Neuron (in vitro differentiated cells): ENCODE measurements at regions not wholly inside any gene's neighbourhood (a gene's known extent, or its start where the extent isn't known, plus 50 kb on each side); places are given as distances from the start of the nearest gene placed in this dataset.

Experiments used
- H2AFZ ChIP-seq: one replicate; pipeline ENCODE4 v1.6.1; 2013; ENCODE audit warnings: low read depth, mild to moderate bottlenecking, inconsistent platforms, low read length, moderate library complexity
- H3K27me3 ChIP-seq: one replicate; pipeline ENCODE4 v1.6.1; 2013; ENCODE audit warnings: low read length; ENCODE audit not compliant: insufficient read depth
- H3K36me3 ChIP-seq: one replicate; pipeline ENCODE4 v1.6.1; 2013; ENCODE audit warnings: low read length; ENCODE audit not compliant: insufficient read depth
- H3K4me1 ChIP-seq: one replicate; pipeline ENCODE4 v1.6.1; 2013; ENCODE audit warnings: low read length; ENCODE audit not compliant: insufficient read depth
- H3K4me3 ChIP-seq: 2 replicates; pipeline ENCODE4 v1.5.1; 2013; ENCODE audit warnings: mild to moderate bottlenecking, low read length, moderate library complexity
- H3K9me3 ChIP-seq: one replicate; pipeline ENCODE4 v1.6.1; 2013; ENCODE audit warnings: low read length

DNA sequence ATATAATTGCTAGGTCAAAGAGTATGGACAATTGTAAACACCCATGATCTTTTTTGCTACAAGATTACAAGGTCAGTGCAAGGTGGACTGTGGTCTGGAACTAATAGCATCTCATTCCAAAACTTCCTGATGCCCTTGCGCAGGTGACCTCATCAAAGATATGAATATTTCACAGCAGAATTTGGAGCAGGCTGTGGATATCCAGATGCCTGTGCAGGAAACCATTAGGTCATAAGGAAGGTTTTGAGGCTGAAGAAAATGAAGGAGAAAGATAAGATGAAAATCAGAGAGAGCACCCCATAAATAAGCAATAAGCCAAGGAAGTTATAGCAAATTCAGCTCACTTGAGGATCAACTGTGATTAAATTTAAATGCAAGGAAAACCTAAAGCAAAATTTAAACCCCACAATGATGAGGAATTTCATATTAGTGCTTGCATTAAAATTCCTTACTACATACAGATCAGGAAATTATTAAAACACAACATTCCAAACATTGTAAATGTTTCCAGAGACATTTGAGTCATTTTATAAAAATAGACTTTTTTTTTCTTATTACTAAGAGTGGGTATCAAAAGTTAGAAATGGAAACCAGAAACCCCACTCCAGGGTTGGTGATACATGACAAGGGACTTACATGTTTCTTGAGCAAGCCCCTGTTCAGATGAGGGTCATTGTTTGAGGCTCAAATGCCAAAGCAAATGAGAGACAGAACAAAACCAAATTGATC is 100.7 kb upstream of the FAM9C start:
- Histone ChIP-seq H3K36me3 (no peaks in the 10 kb centered on the region), H3K27me3 (no peaks in the 10 kb centered on the region), H3K4me3 (no peak overlapping the region), H3K4me1 (no peaks in the 10 kb centered on the region), H3K9me3 (peaks cover 5% of the 10 kb centered on the region), H2AFZ (no peak overlapping the region)

DNA sequence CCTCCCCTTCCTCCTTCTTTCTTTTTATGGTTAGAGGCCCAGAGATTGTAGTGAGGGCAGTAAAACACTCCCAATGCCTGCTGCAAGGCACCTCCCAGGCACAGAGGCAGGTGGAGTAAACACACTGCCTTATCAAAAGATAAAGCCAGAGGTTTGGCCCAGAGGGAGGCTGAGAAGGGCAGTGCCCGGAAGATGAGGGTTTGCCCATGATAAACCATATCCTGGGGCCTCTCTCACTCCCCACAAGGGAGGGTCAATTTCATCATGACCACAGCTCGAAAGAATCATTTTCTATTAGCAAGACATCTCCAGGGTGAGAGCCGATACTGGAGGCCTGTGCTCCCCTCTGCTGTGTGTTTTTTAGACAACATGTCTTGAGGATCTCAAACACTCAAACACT is 98.5 kb upstream of the FAM9C start:
- no peak overlapping the region for H2AFZ ChIP-seq
- no peaks in the 10 kb centered on the region for H3K4me1 ChIP-seq
- no peaks in the 10 kb centered on the region for H3K27me3 ChIP-seq
- H3K9me3 ChIP-seq, result peaks cover 8% of the 10 kb centered on the region
- no peak overlapping the region for H3K4me3 ChIP-seq
- no peaks in the 10 kb centered on the region for H3K36me3 ChIP-seq

DNA sequence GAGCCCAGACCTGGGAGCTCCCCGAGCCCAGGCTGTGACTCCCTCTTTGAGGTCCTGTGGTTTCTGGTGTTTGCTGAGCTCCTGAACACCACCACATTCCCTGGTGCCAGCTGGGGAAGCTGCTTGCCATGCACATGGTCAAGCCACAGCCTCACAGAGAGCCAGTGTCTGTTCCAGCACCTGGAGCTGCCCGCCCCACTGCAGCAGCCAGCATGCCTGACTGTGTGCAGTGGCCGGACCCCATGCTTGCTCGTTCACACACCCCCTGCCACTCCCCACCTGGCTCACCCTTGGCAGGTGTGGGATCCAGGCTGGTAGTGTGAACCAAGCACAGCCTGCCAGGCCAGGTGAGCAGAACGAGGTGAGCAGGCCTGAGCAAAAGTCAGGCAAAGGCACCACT is 95.6 kb upstream of the FAM9C start:
- H3K27me3 ChIP-seq, result no peaks in the 10 kb centered on the region
- no peaks in the 10 kb centered on the region for H3K36me3 ChIP-seq
- H3K4me1 ChIP-seq, result no peaks in the 10 kb centered on the region
- H2AFZ ChIP-seq, result no peak overlapping the region
- H3K9me3 ChIP-seq, result peaks cover 3% of the 10 kb centered on the region
- H3K4me3 ChIP-seq, result no peak overlapping the region

DNA sequence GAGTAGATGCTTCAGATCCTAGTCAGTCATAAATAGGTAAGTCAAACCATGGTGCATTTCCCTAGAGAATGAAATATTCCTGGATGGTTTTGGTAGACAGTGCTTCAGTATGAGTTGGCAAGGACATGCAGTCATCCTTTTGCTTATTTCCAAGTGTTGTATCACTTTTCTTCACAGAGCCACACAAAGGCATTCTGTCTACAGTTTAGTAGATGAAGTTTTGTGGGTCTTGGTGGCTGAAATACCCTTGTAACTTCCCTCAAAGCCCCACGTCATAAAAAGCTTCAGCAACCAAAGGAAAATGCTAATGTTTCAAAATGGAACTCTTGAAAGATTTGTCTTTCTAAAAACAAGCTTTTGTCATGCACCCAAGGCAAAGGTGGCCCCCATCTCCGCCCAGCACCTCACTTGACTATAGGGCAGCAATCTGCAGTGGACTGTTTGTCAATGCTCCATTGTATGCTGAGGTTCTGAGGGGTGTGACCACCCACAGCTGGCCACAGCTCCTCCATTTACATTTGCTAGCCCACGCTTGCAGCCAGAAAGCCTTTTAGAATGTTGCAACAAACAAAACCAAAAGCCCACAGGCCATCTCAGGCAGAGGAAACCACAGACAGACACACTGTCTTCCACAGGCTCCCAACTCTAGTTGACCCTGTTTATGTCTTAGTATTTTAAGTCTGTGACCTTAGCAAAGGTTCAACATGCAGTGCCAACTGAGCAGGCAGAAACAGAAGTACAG is 87.1 kb upstream of the FAM9C start:
- H3K4me1 ChIP-seq, result peaks cover 3% of the 10 kb centered on the region
- no peaks in the 10 kb centered on the region for H3K36me3 ChIP-seq
- H3K9me3 ChIP-seq, result no peaks in the 10 kb centered on the region
- no peak overlapping the region for H2AFZ ChIP-seq
- no peak overlapping the region for H3K4me3 ChIP-seq
- H3K27me3 ChIP-seq, result no peaks in the 10 kb centered on the region

DNA sequence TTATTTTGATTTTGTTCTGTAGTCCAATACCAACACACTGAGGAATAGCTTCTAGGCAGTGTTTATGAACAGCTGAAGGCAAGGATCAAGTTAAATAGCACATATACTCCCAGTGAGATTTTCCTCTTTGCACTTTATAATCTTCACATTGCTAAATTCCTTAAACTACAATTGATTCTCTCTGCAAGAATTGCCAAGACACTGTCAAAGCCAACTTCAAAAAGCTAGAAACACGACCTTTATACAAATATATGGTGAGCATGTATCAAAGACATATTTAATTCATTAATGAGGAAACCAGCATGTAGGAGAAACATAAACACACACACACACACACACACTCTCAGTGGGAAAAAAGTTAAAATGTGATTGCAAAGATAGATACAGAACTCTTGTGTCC is 86.4 kb upstream of the FAM9C start:
- Histone ChIP-seq H2AFZ (no peak overlapping the region), H3K4me3 (no peak overlapping the region), H3K27me3 (no peaks in the 10 kb centered on the region), H3K4me1 (peaks cover 3% of the 10 kb centered on the region), H3K36me3 (no peaks in the 10 kb centered on the region), H3K9me3 (no peaks in the 10 kb centered on the region)

DNA sequence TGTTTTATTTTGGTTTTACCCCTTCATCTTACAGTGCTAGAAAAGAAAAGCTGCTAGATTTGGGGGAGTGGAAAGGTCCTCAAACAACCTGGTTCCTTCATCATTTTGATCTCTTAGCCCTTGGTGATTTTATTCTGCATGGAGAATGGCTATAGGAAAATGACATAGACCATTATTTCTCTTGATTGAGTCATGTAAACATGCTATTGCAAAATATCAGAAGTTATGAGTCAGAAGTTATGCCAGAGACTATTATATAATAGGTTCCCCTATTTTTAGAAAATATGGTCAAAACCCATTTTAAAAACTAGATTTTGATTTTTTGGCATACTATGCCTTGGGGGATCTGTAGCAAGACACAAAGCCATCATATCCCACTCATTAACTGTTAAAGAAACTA is 83.7 kb upstream of the FAM9C start:
- no peaks in the 10 kb centered on the region for H3K9me3 ChIP-seq
- H3K4me1 ChIP-seq, result peaks cover 6% of the 10 kb centered on the region
- H3K27me3 ChIP-seq, result no peaks in the 10 kb centered on the region
- no peaks in the 10 kb centered on the region for H3K36me3 ChIP-seq
- H2AFZ ChIP-seq, result no peak overlapping the region
- no peak overlapping the region for H3K4me3 ChIP-seq

DNA sequence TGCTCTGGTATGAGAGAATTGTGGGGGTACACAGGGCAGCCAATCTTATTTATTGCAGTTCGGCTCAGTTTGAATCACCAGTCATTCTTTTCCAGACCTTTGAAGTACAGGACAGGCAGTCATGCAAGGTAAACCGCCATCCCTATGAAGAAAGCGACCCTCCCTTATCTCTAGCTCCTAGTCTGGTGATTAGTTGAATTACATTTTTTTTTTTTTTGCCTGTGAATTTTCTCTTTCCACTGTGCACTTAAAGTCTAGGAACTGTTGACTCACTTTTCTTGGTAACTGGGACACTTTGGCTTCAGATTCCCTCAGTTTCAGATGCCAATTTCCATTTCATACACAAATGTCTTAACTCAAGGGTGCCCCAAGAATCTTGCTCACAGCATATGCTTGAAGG is 82.4 kb upstream of the FAM9C start:
- peaks cover 4% of the 10 kb centered on the region for H3K4me1 ChIP-seq
- no peaks in the 10 kb centered on the region for H3K36me3 ChIP-seq
- H3K9me3 ChIP-seq, result no peaks in the 10 kb centered on the region
- no peaks in the 10 kb centered on the region for H3K27me3 ChIP-seq
- H3K4me3 ChIP-seq, result no peak overlapping the region
- no peak overlapping the region for H2AFZ ChIP-seq

DNA sequence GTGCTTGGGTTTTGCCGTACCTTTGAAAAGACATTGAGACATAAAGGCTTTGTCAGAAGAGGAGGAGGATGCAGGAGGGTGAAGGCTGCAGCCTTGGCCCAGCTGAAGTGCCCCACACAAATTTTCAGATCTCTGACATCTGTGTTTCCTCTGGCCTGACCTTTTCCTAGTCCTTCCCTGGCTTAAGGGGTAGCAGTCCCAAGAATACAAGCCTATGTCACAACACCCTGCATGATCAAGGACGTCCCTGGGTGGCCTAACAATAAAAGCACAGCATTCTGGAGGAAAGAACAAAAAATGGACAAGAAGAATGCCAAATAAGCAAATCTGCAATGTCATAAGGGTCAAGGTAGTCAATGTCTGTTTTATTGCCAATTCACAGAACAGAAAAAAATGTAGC is 80.8 kb upstream of the FAM9C start:
- H3K27me3 ChIP-seq, result no peaks in the 10 kb centered on the region
- H3K36me3 ChIP-seq, result no peaks in the 10 kb centered on the region
- H3K4me1 ChIP-seq, result peaks cover 3% of the 10 kb centered on the region
- no peaks in the 10 kb centered on the region for H3K9me3 ChIP-seq
- H3K4me3 ChIP-seq, result no peak overlapping the region
- no peak overlapping the region for H2AFZ ChIP-seq

DNA sequence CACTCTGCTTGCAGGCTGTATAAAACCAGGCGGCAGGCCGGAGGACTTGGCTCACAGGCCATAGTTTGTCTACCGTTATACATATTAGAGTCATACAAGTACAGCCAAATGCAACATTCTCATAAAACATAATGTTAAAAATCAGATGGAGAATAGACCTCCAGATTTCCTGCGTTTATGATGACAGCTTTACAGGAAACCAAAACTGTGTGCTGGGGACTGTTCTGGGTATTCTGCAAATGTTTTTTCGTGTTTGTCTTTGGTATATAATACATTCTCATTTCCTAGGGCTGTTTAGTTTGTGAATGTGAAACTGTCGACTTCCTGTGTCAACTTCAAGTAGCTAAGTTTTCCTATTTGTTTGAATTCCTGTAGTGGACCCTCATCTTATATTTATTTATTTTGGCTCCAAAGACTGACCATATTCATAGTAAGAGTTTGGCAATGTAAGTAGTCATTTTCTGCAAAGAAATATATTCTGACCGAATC is 79.5 kb upstream of the FAM9C start:
- H3K4me3 ChIP-seq, result no peak overlapping the region
- peaks cover 3% of the 10 kb centered on the region for H3K4me1 ChIP-seq
- no peaks in the 10 kb centered on the region for H3K36me3 ChIP-seq
- H2AFZ ChIP-seq, result no peak overlapping the region
- H3K9me3 ChIP-seq, result no peaks in the 10 kb centered on the region
- H3K27me3 ChIP-seq, result no peaks in the 10 kb centered on the region

DNA sequence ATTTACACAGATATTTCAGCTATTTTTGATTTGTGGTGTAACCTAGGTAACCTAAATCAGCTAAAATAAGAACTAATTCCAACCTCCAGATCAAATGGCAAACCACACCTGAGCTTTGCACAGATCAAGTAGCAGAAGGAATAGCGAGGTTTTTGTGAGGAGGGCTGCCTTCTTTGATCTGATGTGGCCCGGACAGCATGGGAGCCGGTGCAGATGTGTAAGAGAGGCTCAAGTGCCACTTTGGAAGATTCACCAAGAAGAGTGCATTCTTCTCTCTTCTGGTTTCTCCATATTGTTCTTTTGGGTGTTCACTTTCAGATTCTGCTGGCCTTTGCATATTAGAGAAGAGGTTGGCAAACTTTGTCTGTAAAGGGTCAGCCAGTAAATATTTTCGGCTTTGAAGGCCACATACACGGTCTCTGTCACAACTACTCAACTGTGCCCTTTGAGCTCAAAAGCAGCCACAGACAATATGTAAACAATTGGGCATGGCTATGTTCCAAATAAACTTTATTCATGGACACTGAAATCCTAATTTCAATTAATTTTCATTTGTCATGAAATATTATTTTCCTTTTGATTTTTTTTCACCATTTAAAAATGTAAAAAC is 78.9 kb upstream of the FAM9C start:
- H3K9me3 ChIP-seq, result no peaks in the 10 kb centered on the region
- no peak overlapping the region for H3K4me3 ChIP-seq
- H3K27me3 ChIP-seq, result no peaks in the 10 kb centered on the region
- no peak overlapping the region for H2AFZ ChIP-seq
- H3K36me3 ChIP-seq, result no peaks in the 10 kb centered on the region
- H3K4me1 ChIP-seq, result peaks cover 3% of the 10 kb centered on the region

DNA sequence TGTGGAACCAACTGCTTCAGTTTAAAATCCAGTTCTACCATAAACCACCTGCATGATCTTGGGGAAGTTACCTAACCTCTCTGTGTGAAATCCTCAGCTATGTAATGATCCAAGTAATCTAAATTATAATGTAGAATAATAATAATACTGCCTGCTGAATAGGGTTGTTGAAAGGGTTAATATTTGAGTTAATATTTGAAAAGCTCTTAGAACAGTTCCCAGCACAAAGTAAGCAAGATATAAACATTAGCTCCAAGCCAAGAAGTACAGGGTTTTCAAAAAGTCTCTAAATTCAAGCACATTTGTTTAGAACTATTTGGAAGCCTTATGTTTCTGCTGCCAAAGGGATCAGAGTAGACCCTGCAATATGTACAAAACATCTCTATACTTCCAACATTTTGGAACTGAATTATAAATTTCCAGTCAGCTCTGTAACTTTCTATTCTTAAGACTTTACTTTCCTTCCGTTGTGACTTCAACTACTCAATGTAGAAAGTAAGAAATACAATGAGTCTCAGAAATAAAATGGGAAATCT is 76.7 kb upstream of the FAM9C start:
- no peak overlapping the region for H2AFZ ChIP-seq
- no peaks in the 10 kb centered on the region for H3K27me3 ChIP-seq
- no peaks in the 10 kb centered on the region for H3K9me3 ChIP-seq
- peaks cover 3% of the 10 kb centered on the region for H3K4me1 ChIP-seq
- no peak overlapping the region for H3K4me3 ChIP-seq
- H3K36me3 ChIP-seq, result no peaks in the 10 kb centered on the region

DNA sequence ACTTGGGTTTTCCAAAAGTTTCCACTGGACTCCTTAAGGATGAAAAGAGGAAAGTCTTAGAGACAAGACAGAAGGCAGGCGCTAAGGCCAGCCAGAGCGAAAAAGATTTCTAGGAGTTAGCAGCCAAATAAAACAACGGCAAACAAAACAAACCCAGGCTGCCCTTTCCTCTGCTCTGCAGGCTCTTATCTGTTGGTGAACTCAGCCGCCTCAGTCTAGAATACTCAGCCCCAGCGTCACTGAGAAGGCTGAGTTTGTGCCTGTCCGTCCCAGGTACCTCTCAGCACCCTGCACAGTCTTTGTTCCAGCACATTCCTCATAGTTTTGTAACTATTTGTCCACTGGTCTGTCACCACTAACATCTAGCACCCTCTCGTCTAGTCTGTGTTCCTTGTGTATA is 75.6 kb upstream of the FAM9C start:
- peaks cover 2% of the 10 kb centered on the region for H3K4me1 ChIP-seq
- no peaks in the 10 kb centered on the region for H3K9me3 ChIP-seq
- no peak overlapping the region for H3K4me3 ChIP-seq
- H3K36me3 ChIP-seq, result no peaks in the 10 kb centered on the region
- H2AFZ ChIP-seq, result no peak overlapping the region
- no peaks in the 10 kb centered on the region for H3K27me3 ChIP-seq

DNA sequence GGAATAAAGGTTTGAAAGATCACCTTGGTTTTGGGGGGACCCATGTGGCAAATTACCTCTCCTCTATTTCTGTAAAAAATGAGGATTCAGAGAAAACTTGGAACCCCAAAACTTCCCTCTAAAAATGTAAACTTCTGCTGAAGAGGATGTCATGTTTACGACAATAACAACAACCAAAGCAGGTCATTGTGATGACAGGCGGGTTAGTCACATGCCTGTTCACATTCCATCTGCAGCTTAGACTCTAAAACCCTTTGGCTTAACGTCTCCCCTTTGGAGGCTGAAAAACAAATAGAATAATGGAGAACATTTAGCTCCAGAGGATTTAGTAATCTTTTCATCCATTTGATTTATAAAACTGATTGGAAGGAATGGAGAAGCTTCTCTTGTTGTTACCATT is 75.0 kb upstream of the FAM9C start:
- Histone ChIP-seq H3K36me3 (no peaks in the 10 kb centered on the region), H2AFZ (no peak overlapping the region), H3K4me3 (no peak overlapping the region), H3K9me3 (no peaks in the 10 kb centered on the region), H3K27me3 (no peaks in the 10 kb centered on the region), H3K4me1 (no peaks in the 10 kb centered on the region)
